ENCODE measurements at regions not wholly inside any gene's neighbourhood (a gene's known extent, or its start where the extent isn't known, plus 50 kb on each side); places are given as distances from the start of the nearest gene placed in this dataset.
A peak's percentile ranks its signal among the peaks of the same experiment; 100 is the strongest.

- POLR2A ChIA-PET = no interaction called here
- no peaks in the 10 kb centered on the region for H3K9me3 ChIP-seq (replicated peaks; ENCODE audit: control insufficient read depth, insufficient read depth, low read length)
- no peak for DNase-seq (ENCODE audit: low read depth, low spot score)
- CTCF ChIA-PET = interaction anchor here (0.7 kb wide), 1 partner anchor 365 kb away, joined by 3 read pairs; no protein-coding TSS in a partner anchor
- no peak overlapping the region for H3K9ac ChIP-seq (ENCODE audit: control insufficient read depth, insufficient read depth, low read length)
- H3K4me3 ChIP-seq = no peak overlapping the region
- no peak overlapping the region for H3K4me2 ChIP-seq (ENCODE audit: control insufficient read depth, insufficient read depth)
- no TSS peak for BruUV-seq (replicated peaks)
- intact Hi-C loops (cut with micrococcal nuclease; ENCODE audit: unreplicated experiment) = loop anchor here (5.0 kb wide), 1 partner anchor 910 kb away; no protein-coding TSS in a partner anchor
- H3K36me3 ChIP-seq (ENCODE audit: control insufficient read depth in 2 of 2, insufficient read depth in 2 of 2, low read length in 1 of 2) = no peaks in the 10 kb centered on the region
- ATAC-seq = peak; percentile 55; the same call in 2 of the 3 replicates
- in situ Hi-C loops (cut with MboI) = no loop called here
- SMC1A ChIA-PET (ENCODE audit: uncharacterized antibody, unreplicated experiment) = interaction anchor here (0.7 kb wide), 1 partner anchor 888 kb away, joined by 3 read pairs; no protein-coding TSS in a partner anchor
- H3K27me3 ChIP-seq (replicated peaks in 1 of 2; ENCODE audit: control insufficient read depth in 2 of 2, insufficient read depth in 2 of 2, low read length in 1 of 2) = no peaks in the 10 kb centered on the region
- no peaks in the 10 kb centered on the region for H3K79me2 ChIP-seq (ENCODE audit: control insufficient read depth, insufficient read depth, low read length)
- H2AFZ ChIP-seq (ENCODE audit: control insufficient read depth, low read depth, low read length) = no peak overlapping the region
- H3K4me1 ChIP-seq (ENCODE audit: control insufficient read depth, insufficient read depth, low read length) = no peaks in the 10 kb centered on the region
- FAIRE-seq = no peak
- RAD21 ChIA-PET (ENCODE audit: unreplicated experiment) = no interaction called here
- whole genome bisulfite sequencing (ENCODE audit: insufficient coverage, insufficient replicate concordance, low lambda C conversion rate, missing lambda C conversion rate) = 23% methylated on average over 4 of the region's 4 CpGs
- no peak overlapping the region for H3K27ac ChIP-seq (ENCODE audit: control insufficient read depth, insufficient read depth)
- TF ChIP-seq CTCF (IDR thresholded peaks at IDR 0.05 in 2 of 3, conservative IDR thresholded peaks at IDR 0.05 in 1 of 3; ENCODE audit: control insufficient read depth in 2 of 3, extremely low read depth in 1 of 3, insufficient read depth in 1 of 3, low read depth in 3 of 3, low read length in 3 of 3) (peak in 1 of 3 experiments; percentile 12; a peak in 2 of 6 replicates), ELK1 (IDR thresholded peaks at IDR 0.05; ENCODE audit: low read depth, low read length) (no peak)
- H4K20me1 ChIP-seq (ENCODE audit: control insufficient read depth, insufficient read depth) = no peaks in the 10 kb centered on the region
Measured at GRCh38 chr13:84917252-84917878, 881.9 kb downstream of the SLITRK6 start.

- CTCF ChIA-PET = interaction anchor here (0.9 to 1.5 kb wide), 5 partner anchors 12 to 915 kb away, joined by 3 to 4 read pairs (median 3); no protein-coding TSS in a partner anchor
- in situ Hi-C loops (cut with MboI) = no loop called here
- no peak for TF ChIP-seq SIN3A (IDR thresholded peaks at IDR 0.05; ENCODE audit: low read depth, low read length)
- TF ChIP-seq FOXK2 (IDR thresholded peaks at IDR 0.05) = no peak
- no peak for TF ChIP-seq TCF7 (IDR thresholded peaks at IDR 0.05; ENCODE audit: borderline replicate concordance)
- no peak for TF ChIP-seq CREB1 (IDR thresholded peaks at IDR 0.05; ENCODE audit: low read depth)
- no peak for TF ChIP-seq POLR2A (IDR thresholded peaks at IDR 0.05; ENCODE audit: low read depth, low read length)
- TF ChIP-seq POLR2AphosphoS2 (IDR thresholded peaks at IDR 0.05; ENCODE audit: low read depth, low read length) = no peak
- no peak for TF ChIP-seq LARP7 (IDR thresholded peaks at IDR 0.05)
- TF ChIP-seq GATAD2B (conservative IDR thresholded peaks at IDR 0.05; ENCODE audit: low read depth) = no peak
- no peak for TF ChIP-seq ATF7 (IDR thresholded peaks at IDR 0.05; ENCODE audit: low read depth)
- no peak for TF ChIP-seq CEBPZ (IDR thresholded peaks at IDR 0.05; ENCODE audit: low read depth, low read length)
Measured at GRCh38 chr13:84912720-84913119, 886.5 kb downstream of the SLITRK6 start.

More at GRCh38 chr13:84912720-84913119, 886.5 kb downstream of the SLITRK6 start:
- H3K4me3 ChIP-seq = no peak overlapping the region
- no peak for FAIRE-seq
- SMC1A ChIA-PET (ENCODE audit: uncharacterized antibody, unreplicated experiment) = no interaction called here
- no peaks in the 10 kb centered on the region for H3K9me3 ChIP-seq (replicated peaks; ENCODE audit: control insufficient read depth, insufficient read depth, low read length)
- no peaks in the 10 kb centered on the region for H3K79me2 ChIP-seq (ENCODE audit: control insufficient read depth, insufficient read depth, low read length)
- ATAC-seq = no peak
- no TSS peak for BruUV-seq (replicated peaks)
- 12% methylated on average over 2 of the region's 2 CpGs for WGBS (ENCODE audit: insufficient coverage, insufficient replicate concordance, low lambda C conversion rate, missing lambda C conversion rate)
- DNase-seq (ENCODE audit: low read depth, low spot score) = no peak
- no peaks in the 10 kb centered on the region for H3K27me3 ChIP-seq (replicated peaks in 1 of 2; ENCODE audit: control insufficient read depth in 2 of 2, insufficient read depth in 2 of 2, low read length in 1 of 2)
- POLR2A ChIA-PET = no interaction called here
- intact Hi-C loops (cut with micrococcal nuclease; ENCODE audit: unreplicated experiment) = no loop called here
- H2AFZ ChIP-seq (ENCODE audit: control insufficient read depth, low read depth, low read length) = no peak overlapping the region
- H3K4me1 ChIP-seq (ENCODE audit: control insufficient read depth, insufficient read depth, low read length) = no peaks in the 10 kb centered on the region
- H4K20me1 ChIP-seq (ENCODE audit: control insufficient read depth, insufficient read depth) = no peaks in the 10 kb centered on the region
- H3K27ac ChIP-seq (ENCODE audit: control insufficient read depth, insufficient read depth) = no peak overlapping the region
- no peak overlapping the region for H3K4me2 ChIP-seq (ENCODE audit: control insufficient read depth, insufficient read depth)
- H3K36me3 ChIP-seq (ENCODE audit: control insufficient read depth in 2 of 2, insufficient read depth in 2 of 2, low read length in 1 of 2) = no peaks in the 10 kb centered on the region
- RAD21 ChIA-PET (ENCODE audit: unreplicated experiment) = no interaction called here
- H3K9ac ChIP-seq (ENCODE audit: control insufficient read depth, insufficient read depth, low read length) = no peak overlapping the region
